ENCODE measurements at regions not wholly inside any gene's neighbourhood (a gene's known extent, or its start where the extent isn't known, plus 50 kb on each side); places are given as distances from the start of the nearest gene placed in this dataset.

- TF ChIP-seq ATF2 (IDR thresholded peaks at IDR 0.05; ENCODE audit: low read length) = no peak
- TF ChIP-seq CTBP2 (IDR thresholded peaks at IDR 0.05; ENCODE audit: borderline replicate concordance, insufficient read depth, insufficient read length, low read length) = no peak
- TF ChIP-seq SIRT6 (IDR thresholded peaks at IDR 0.05; ENCODE audit: low read length) = no peak
Measured at GRCh38 chr2:111668274-111668616, 215.7 kb downstream of the ANAPC1 start (continued).

Measured in H1 (cell line).